Hepatocyte (in vitro differentiated cells): ENCODE measurements at regions not wholly inside any gene's neighbourhood (a gene's known extent, or its start where the extent isn't known, plus 50 kb on each side); places are given as distances from the start of the nearest gene placed in this dataset. TPM values are rescaled to one million over a fixed set of nuclear protein-coding genes. Genes with fewer than 3 reads are reported as not detected.
A peak's percentile ranks its signal among the peaks of the same experiment; 100 is the strongest.
"Not testable (repeated sequence)": the region's sequence is repeated elsewhere in the genome, so short reads cannot be mapped to it uniquely, and the experiment has no call there.

Source experiments
- DNase-seq: peaks from one replicate; pipeline ENCODE4 v3.0.0-alpha.2; 2016; ENCODE audit warnings: low spot score
- H2AFZ ChIP-seq: fragments of 200-600 bp; sonication (generic); 2 replicates; pipeline ENCODE4 v1.6.0; 2016; ENCODE audit warnings: antibody characterized with exemption, mild to moderate bottlenecking
- H3K27ac ChIP-seq: fragments of 200-600 bp; sonication (generic); 2 replicates; pipeline ENCODE4 v1.5.1; 2016; ENCODE audit warnings: mild to moderate bottlenecking
- H3K27me3 ChIP-seq: fragments of 200-600 bp; sonication (generic); 2 replicates; pipeline ENCODE4 v1.6.1; 2016
- H3K36me3 ChIP-seq: fragments of 200-600 bp; sonication (generic); replicated peaks from 2 replicates; pipeline ENCODE4 v1.5.1; 2016; ENCODE audit warnings: low read depth; ENCODE audit not compliant: insufficient read depth
- H3K4me1 ChIP-seq: fragments of 200-600 bp; sonication (generic); 2 replicates; pipeline ENCODE4 v1.5.1; 2016; ENCODE audit warnings: mild to moderate bottlenecking, moderate library complexity; ENCODE audit not compliant: insufficient read depth
- H3K4me2 ChIP-seq: fragments of 200-600 bp; sonication (generic); 2 replicates; pipeline ENCODE4 v1.6.0; 2016
- H3K4me3 ChIP-seq: fragments of 200-600 bp; sonication (generic); 2 replicates; pipeline ENCODE4 v1.5.1; 2016; ENCODE audit warnings: mild to moderate bottlenecking
- H3K79me2 ChIP-seq: fragments of 200-600 bp; sonication (generic); 2 replicates; pipeline ENCODE4 v1.6.0; 2017; ENCODE audit warnings: mild to moderate bottlenecking
- H3K9me2 ChIP-seq: fragments of 200-600 bp; sonication (generic); replicated peaks from 2 replicates; pipeline ENCODE4 v1.6.0; 2017; ENCODE audit warnings: mild to moderate bottlenecking; ENCODE audit not compliant: insufficient read depth
- H3K9me3 ChIP-seq: fragments of 200-600 bp; sonication (generic); 2 replicates; pipeline ENCODE4 v1.5.1; 2016; ENCODE audit warnings: low read depth, mild to moderate bottlenecking
- H4K20me1 ChIP-seq: fragments of 200-600 bp; sonication (generic); 2 replicates; pipeline ENCODE4 v1.6.0; 2016; ENCODE audit warnings: mild to moderate bottlenecking; ENCODE audit not compliant: insufficient read depth, poor library complexity, severe bottlenecking
- CTCF ChIP-seq: fragments of 200-600 bp; sonication (generic); IDR thresholded peaks from 2 replicates; pipeline ENCODE4 v1.5.1; 2016; ENCODE audit warnings: antibody characterized with exemption, mild to moderate bottlenecking; ENCODE audit not compliant: poor library complexity
- EZH2 ChIP-seq: fragments of 200-600 bp; sonication (generic); IDR thresholded peaks from 2 replicates; pipeline ENCODE4 v1.6.1; 2016; ENCODE audit warnings: antibody characterized with exemption, mild to moderate bottlenecking, borderline replicate concordance
- EZH2phosphoT487 ChIP-seq: fragments of 200-600 bp; sonication (generic); IDR thresholded peaks from one replicate; pipeline ENCODE4 v1.6.1; 2018; ENCODE audit warnings: antibody characterized with exemption, mild to moderate bottlenecking, low read depth, moderate library complexity; ENCODE audit not compliant: unreplicated experiment, severe bottlenecking
- WGBS: methylation state at CpG from one replicate; pipeline ENCODE4 v1.1.6; 2016; ENCODE audit warnings: low lambda C conversion rate; ENCODE audit errors: missing lambda C conversion rate; 5-methylcytosine and 5-hydroxymethylcytosine counted together
- small RNA-seq: library from RNA; depleted of rRNA; stranded (forward); fragments of <200 nt; gene quantifications from one replicate; pipeline ENCODE3, GENCODE V24; 2014

GRCh38 chr6:84825461-84825860 lies 61.1 kb upstream of the TBX18 start:
- Histone ChIP-seq H3K27me3 (no peaks in the 10 kb centered on the region), H3K4me2 (no peak overlapping the region), H3K4me3 (no peak overlapping the region), H4K20me1 (no peaks in the 10 kb centered on the region), H3K4me1 (no peaks in the 10 kb centered on the region), H2AFZ (no peak overlapping the region), H3K79me2 (no peaks in the 10 kb centered on the region), H3K9me2 (no peaks in the 10 kb centered on the region), H3K27ac (no peak overlapping the region), H3K36me3 (no peaks in the 10 kb centered on the region), H3K9me3 (no peaks in the 10 kb centered on the region)
- peak; percentile 14 for DNase-seq
- TF ChIP-seq CTCF (no peak), EZH2 (no peak), EZH2phosphoT487 (no peak)
- WGBS = 57% methylated on average over 1 of the region's 1 CpG

DNA sequence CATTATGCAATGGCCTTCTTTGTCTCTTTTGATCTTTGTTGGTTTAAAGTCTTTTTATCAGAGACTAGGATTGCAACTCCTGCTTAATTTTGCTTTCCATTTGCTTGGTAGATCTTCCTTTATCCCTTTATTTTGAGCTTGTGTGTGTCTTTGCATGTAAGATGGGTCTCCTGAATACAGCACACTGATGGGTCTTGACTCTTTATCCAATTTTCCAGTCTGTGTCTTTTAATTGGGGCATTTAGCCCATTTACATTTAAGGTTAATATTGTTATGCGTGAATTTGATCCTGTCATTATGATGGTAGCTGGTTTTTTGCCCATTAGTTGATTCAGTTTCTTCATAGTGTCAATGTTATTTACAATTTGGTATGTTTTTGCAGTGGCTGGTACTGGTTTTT lies 56.9 kb upstream of the TBX18 start:
- not testable (repeated sequence) for H3K4me3 ChIP-seq, H4K20me1 ChIP-seq, DNase-seq, H3K79me2 ChIP-seq, H3K4me2 ChIP-seq, H3K9me2 ChIP-seq, H3K27ac ChIP-seq, H3K4me1 ChIP-seq, H3K27me3 ChIP-seq, H2AFZ ChIP-seq, H3K36me3 ChIP-seq, H3K9me3 ChIP-seq
- WGBS = 85% methylated on average over 1 of the region's 1 CpG

GRCh38 chr6:84816741-84817140 lies 52.3 kb upstream of the TBX18 start:
- H3K4me3 ChIP-seq = no peak overlapping the region
- no peaks in the 10 kb centered on the region for H3K4me1 ChIP-seq
- WGBS = 76% methylated on average over 3 of the region's 3 CpGs
- H3K27me3 ChIP-seq = no peaks in the 10 kb centered on the region
- no peaks in the 10 kb centered on the region for H3K9me3 ChIP-seq
- no peaks in the 10 kb centered on the region for H3K9me2 ChIP-seq
- no peaks in the 10 kb centered on the region for H3K79me2 ChIP-seq
- no peaks in the 10 kb centered on the region for H3K36me3 ChIP-seq
- no peak overlapping the region for H2AFZ ChIP-seq
- no peak overlapping the region for H3K27ac ChIP-seq
- no peak overlapping the region for H3K4me2 ChIP-seq
- no peak for DNase-seq
- TF ChIP-seq CTCF = no peak
- TF ChIP-seq EZH2 = no peak
- TF ChIP-seq EZH2phosphoT487 = no peak
- H4K20me1 ChIP-seq = no peaks in the 10 kb centered on the region

GRCh38 chr6:84815896-84816735 lies 51.7 kb upstream of the TBX18 start:
- no peak for DNase-seq
- H2AFZ ChIP-seq = no peak overlapping the region

More at GRCh38 chr6:84815896-84816735, 51.7 kb upstream of the TBX18 start:
- Histone ChIP-seq H3K27ac (no peak overlapping the region), H3K4me1 (no peaks in the 10 kb centered on the region), H3K36me3 (no peaks in the 10 kb centered on the region), H3K4me2 (no peak overlapping the region), H3K9me3 (no peaks in the 10 kb centered on the region), H3K9me2 (no peaks in the 10 kb centered on the region), H4K20me1 (no peaks in the 10 kb centered on the region), H3K27me3 (no peaks in the 10 kb centered on the region), H3K79me2 (no peaks in the 10 kb centered on the region), H3K4me3 (no peak overlapping the region)
- 85% methylated on average over 3 of the region's 3 CpGs for WGBS
- TF ChIP-seq EZH2 (no peak), CTCF (no peak), EZH2phosphoT487 (no peak)

Small RNA genes in the stretch of these regions (small RNA-seq; reads per million reads assigned to genes)
- not detected for gene AL109941.1
